Lower leg skin (tissue), 3 donors: ENCODE measurements at regions not wholly inside any gene's neighbourhood (a gene's known extent, or its start where the extent isn't known, plus 50 kb on each side); places are given as distances from the start of the nearest gene placed in this dataset.

Source experiments
- POLR2A ChIP-seq, 2 donors: fragments of 450-650 bp; IDR thresholded peaks; one replicate each; pipeline ENCODE4 v1.6.1; 2016 to 2017; ENCODE audit warnings: antibody characterized with exemption in 2 of 2, mild to moderate bottlenecking in 1 of 2, moderate library complexity in 1 of 2
- TF ChIP-seq, protein P1 (sequence below), 3 donors: fragments of 450-650 bp; IDR thresholded peaks; one replicate each; pipeline ENCODE4 v1.5.1; 2016; ENCODE audit warnings: antibody characterized with exemption in 3 of 3, mild to moderate bottlenecking in 3 of 3, moderate library complexity in 2 of 3

- TF ChIP-seq, protein P1, sequence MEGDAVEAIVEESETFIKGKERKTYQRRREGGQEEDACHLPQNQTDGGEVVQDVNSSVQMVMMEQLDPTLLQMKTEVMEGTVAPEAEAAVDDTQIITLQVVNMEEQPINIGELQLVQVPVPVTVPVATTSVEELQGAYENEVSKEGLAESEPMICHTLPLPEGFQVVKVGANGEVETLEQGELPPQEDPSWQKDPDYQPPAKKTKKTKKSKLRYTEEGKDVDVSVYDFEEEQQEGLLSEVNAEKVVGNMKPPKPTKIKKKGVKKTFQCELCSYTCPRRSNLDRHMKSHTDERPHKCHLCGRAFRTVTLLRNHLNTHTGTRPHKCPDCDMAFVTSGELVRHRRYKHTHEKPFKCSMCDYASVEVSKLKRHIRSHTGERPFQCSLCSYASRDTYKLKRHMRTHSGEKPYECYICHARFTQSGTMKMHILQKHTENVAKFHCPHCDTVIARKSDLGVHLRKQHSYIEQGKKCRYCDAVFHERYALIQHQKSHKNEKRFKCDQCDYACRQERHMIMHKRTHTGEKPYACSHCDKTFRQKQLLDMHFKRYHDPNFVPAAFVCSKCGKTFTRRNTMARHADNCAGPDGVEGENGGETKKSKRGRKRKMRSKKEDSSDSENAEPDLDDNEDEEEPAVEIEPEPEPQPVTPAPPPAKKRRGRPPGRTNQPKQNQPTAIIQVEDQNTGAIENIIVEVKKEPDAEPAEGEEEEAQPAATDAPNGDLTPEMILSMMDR (IDR thresholded peaks at IDR 0.05), result no peak
- TF ChIP-seq POLR2A (IDR thresholded peaks at IDR 0.05), result no peak
Measured at GRCh38 chr14:38330275-38330674, 74.4 kb upstream of the CLEC14A start.
